HEK293 (cell line): ENCODE measurements at regions not wholly inside any gene's neighbourhood (a gene's known extent, or its start where the extent isn't known, plus 50 kb on each side); places are given as distances from the start of the nearest gene placed in this dataset.

Experiments
- ZNF391 ChIP-seq: fragments of 450-650 bp; formaldehyde crosslinking; IDR thresholded peaks from 2 replicates; pipeline ENCODE4 v1.5.1; 2016; ENCODE audit warnings: low read depth, missing biosample characterization, missing genetic modification characterization, borderline replicate concordance
- ZNF639 ChIP-seq: fragments of 450-650 bp; formaldehyde crosslinking; IDR thresholded peaks from 2 replicates; pipeline ENCODE4 v1.5.1; 2016; ENCODE audit warnings: missing biosample characterization, missing genetic modification characterization

DNA sequence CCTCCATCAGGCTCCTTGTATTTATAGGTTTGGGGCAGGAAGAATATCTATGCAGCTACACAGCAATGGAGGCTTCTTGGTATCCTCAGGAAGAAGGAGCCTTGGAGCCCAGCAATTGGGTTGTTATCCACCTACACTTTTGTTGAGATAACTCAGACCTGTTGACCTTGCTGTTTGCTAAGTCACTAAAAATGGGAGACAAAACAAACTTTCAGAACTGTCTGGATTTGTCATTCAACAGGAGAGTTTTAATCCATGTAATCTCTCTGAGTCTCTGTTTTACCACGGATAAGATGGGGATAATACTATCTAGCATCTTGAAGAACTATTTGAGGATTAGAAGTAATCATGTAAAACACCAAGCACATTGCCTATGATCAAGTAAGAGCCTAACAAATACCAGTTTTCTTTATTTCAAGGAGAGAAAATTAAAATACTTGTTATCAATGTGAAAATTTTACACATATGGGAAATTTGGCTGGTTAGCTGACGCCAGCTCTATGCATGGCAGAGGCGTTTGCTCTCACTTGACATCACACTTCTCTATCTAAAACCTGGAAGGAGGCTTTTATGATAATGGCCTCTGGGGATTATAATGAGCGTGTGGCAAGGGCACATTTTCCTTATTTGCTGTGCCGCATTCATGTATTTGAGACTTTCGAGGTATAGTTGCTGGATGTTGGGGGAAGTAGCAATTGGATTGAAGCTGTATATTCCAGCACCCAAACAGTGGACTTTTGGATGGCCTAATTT lies 215.6 kb downstream of the PDCD6IP start:
- TF ChIP-seq ZNF391 (tag by site-specific recombination) (no peak), ZNF639 (tag by site-specific recombination) (no peak)
